ENCODE measurements at regions not wholly inside any gene's neighbourhood (a gene's known extent, or its start where the extent isn't known, plus 50 kb on each side); places are given as distances from the start of the nearest gene placed in this dataset.
"Not testable (repeated sequence)": the region's sequence is repeated elsewhere in the genome, so short reads cannot be mapped to it uniquely, and the experiment has no call there.

DNA sequence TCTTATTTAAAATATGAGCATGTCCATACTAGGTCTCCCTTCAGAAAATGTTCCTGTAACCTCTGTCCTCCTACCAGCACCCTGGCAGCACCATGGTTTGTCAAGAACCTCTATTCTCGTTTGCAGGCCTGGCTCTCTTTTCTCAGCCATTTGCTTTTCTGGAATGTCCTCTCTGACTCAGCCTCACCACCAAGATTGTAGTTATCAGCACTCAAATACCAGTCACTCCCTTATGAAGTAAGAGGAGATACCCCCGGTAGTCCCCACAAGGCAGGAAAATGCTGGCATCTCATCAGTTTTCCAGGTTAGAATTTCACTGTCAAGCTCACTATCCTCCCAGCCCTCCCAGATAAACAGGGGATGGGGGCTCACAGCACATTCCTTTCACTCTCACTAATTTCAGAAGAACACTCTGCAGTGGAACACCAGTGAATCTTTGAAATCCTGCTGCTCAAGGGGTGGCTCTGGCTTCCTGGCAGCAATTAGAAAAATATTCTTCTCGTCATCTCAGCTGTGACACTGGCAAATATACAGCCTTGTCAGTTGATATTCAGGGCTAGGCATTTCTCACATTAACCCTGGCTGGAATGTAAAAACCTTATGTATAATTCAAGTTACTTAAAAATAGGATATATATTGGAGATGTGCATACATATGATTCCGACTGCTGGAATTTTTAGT is 129.2 kb downstream of the TBX18 start:
- DNase-seq (ENCODE audit: low read depth in 1 of 2, low spot score in 2 of 2), result no peak

DNA sequence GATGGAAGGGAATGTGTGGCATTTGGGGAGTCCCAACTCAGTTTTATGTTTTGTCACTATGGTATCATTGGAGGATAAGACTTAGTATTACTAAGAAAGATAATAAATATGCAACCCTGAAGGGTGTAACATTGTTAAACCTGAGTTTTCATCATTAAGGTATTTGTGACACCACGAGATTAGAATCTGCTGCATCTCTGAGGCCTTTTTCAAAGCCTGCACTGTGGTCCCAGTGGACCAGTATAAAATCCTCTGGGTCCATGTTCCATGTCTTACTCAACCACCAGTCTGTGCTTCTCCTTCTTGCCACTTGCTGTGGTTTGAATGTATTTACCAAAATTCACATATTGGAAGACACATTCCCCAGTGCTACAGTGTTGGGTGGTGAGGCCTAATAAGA is 130.6 kb downstream of the TBX18 start:
- Histone ChIP-seq H3K36me3 (no peaks in the 10 kb centered on the region), H3K4me3 (no peak overlapping the region), H3K9me3 (replicated peaks) (no peaks in the 10 kb centered on the region), H3K4me1 (replicated peaks) (peaks cover 7% of the 10 kb centered on the region), H3K27me3 (replicated peaks) (no peaks in the 10 kb centered on the region), H3K27ac (no peak overlapping the region)
- DNase-seq (ENCODE audit: low read depth in 1 of 2, low spot score in 2 of 2), result no peak

More for the DNA sequence above, 129.2 kb downstream of the TBX18 start:
- peaks cover 14% of the 10 kb centered on the region for H3K4me1 ChIP-seq (replicated peaks)
- H3K36me3 ChIP-seq, result no peaks in the 10 kb centered on the region
- H3K4me3 ChIP-seq, result no peak overlapping the region
- no peaks in the 10 kb centered on the region for H3K27me3 ChIP-seq (replicated peaks)
- no peaks in the 10 kb centered on the region for H3K9me3 ChIP-seq (replicated peaks)
- peak overlapping the region; percentile 14; the same call in 1 of the 2 replicates for H3K27ac ChIP-seq

DNA sequence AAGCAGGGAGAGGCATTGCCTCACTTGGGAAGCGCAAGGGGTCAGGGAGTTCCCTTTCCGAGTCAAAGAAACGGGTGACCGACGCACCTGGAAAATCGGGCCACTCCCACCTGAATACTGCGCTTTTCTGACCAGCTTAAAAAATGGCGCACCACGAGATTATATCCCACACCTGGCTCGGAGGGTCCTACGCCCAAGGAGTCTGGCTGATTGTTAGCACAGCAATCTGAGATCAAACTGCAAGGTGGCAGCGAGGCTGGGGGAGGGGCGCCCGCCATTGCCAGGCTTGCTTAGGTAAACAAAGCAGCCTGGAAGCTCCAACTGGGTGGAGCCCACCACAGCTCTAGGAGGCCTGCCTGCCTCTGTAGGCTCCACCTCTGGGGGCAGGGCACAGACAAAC is 137.9 kb downstream of the TBX18 start:
- not testable (repeated sequence) for H3K4me3 ChIP-seq; H3K36me3 ChIP-seq; H3K9me3 ChIP-seq (replicated peaks); H3K27ac ChIP-seq; H3K27me3 ChIP-seq (replicated peaks); DNase-seq (ENCODE audit: low read depth in 1 of 2, low spot score in 2 of 2)
- H3K4me1 ChIP-seq (replicated peaks), result peaks cover 23% of the 10 kb centered on the region

DNA sequence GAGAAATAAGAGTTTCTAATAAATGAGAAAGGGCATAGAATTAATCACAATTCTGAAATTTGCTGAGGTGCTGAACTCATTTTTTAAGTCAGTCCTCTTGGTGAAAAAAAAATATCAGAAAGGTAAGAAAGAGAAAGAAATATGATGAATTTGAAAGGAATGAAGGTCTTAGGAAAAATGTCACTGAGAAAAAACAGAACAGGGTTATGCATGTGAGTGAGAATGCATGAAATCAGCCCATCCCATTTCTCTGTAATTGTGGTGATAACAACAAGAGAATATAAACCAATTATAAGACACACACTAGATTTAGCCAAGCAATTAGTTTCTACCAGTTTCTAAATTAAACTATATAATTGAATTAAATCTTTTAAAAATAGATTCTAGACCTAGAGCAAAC is 138.9 kb downstream of the TBX18 start:
- peak overlapping the region; percentile 7 for H3K27ac ChIP-seq
- no peaks in the 10 kb centered on the region for H3K27me3 ChIP-seq (replicated peaks)

DNA sequence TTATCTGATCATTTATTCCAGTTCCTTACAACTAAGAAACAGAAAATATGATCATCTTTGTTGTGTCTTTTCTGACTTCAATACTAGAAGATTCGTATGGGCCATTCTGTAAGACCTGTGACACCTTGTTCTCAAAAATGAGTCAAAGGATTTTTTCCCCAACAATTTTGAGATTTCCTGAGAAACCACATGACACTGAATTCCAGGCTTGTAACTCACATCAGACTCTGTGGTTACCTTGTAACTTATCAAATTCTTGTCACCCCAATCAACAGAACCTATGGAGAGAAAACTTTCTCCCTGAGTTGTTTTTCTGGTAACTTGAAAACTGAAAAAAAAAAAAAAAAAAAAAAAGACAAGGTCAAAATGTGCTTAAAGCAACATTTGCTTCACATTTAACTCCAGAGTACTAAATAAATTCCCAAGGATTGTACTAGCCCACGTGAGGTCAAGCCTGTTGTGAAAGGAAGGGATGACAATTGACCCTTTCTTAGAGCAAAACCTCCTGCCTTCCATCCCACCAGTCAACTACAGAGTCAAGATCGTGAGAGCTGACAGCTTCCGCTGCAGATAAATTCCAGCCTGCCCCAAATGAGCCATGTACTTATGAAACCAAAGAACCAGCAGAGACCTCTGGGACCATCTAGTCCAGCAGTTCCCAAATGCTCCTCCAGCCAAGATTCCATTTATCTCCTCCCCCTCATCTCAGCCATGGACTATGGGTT is 140.3 kb downstream of the TBX18 start:
- Histone ChIP-seq H3K36me3 (no peaks in the 10 kb centered on the region), H3K4me1 (replicated peaks) (peaks cover 25% of the 10 kb centered on the region), H3K4me3 (no peak overlapping the region), H3K27me3 (replicated peaks) (no peaks in the 10 kb centered on the region), H3K27ac (peak overlapping the region; percentile 37), H3K9me3 (replicated peaks) (no peaks in the 10 kb centered on the region)
- peak in 1 of 2 experiments; percentile 61 for DNase-seq (ENCODE audit: low read depth in 1 of 2, low spot score in 2 of 2)

More for the DNA sequence above, 138.9 kb downstream of the TBX18 start:
- no peak for DNase-seq (ENCODE audit: low read depth in 1 of 2, low spot score in 2 of 2)
- no peaks in the 10 kb centered on the region for H3K36me3 ChIP-seq
- no peaks in the 10 kb centered on the region for H3K9me3 ChIP-seq (replicated peaks)
- no peak overlapping the region for H3K4me3 ChIP-seq
- H3K4me1 ChIP-seq (replicated peaks), result peaks cover 23% of the 10 kb centered on the region

DNA sequence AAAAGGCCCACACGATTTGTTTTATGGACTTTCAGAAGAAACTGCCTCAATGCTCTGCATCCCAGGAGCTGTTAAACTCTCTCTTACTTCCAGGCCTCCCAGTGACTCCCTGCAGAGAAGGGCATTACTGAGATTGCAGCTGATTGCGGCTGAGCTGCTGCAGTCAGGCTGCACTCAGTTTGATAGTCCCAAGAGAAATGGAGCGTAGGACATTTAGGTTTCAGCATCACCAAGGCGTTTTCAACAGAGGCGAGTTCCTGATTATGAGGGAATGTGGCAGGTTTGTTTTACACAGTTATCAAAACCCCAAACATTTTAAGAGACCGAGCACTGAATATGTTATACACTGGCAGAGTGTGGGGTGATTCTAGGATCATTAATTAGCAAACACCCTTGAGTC is 145.6 kb downstream of the TBX18 start:
- Histone ChIP-seq H3K36me3 (no peaks in the 10 kb centered on the region), H3K4me1 (replicated peaks) (peaks cover 29% of the 10 kb centered on the region), H3K4me3 (no peak overlapping the region), H3K9me3 (replicated peaks) (no peaks in the 10 kb centered on the region), H3K27ac (peak overlapping the region; percentile 94), H3K27me3 (replicated peaks) (no peaks in the 10 kb centered on the region)
- peak in 1 of 2 experiments; percentile 55 for DNase-seq (ENCODE audit: low read depth in 1 of 2, low spot score in 2 of 2)

DNA sequence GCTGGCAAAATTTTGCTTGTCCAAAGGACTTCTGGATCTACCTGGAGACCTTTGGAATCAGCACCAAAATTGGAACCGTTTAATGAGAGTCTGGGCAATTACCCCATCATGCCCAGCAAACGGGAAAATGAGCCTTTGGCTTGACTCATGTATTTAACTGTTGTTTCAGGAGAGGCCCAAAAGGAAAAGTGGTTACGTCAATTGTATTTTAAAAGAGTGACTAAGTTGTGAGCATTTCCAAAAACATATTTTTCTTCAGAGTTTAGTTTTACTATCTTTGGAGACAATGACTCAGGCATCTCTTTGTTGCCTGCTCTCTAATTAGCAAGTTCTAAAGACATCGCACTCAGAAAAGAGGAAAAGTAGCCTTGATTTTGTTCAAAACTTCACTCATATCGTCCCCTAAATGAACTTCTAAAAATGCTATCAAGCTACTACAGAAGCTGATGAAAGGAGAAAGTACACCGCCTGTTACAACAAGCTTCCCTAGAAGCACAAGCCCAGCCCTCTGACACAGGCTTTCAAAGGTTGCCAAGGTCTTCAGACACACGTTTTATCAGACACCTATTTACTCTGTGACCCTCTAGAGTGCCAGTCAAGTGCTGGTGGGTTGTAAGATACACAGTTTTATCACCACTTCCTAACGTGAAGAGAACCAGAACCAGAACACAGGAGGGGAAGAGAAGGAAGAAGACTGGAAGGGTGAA is 146.2 kb downstream of the TBX18 start:
- H3K4me1 ChIP-seq (replicated peaks), result peaks cover 22% of the 10 kb centered on the region
- H3K36me3 ChIP-seq, result no peaks in the 10 kb centered on the region
- H3K9me3 ChIP-seq (replicated peaks), result no peaks in the 10 kb centered on the region
- DNase-seq (ENCODE audit: low read depth in 1 of 2, low spot score in 2 of 2), result peak in 1 of 2 experiments; percentile 83
- H3K4me3 ChIP-seq, result no peak overlapping the region
- H3K27ac ChIP-seq, result peak overlapping the region; percentile 94
- H3K27me3 ChIP-seq (replicated peaks), result no peaks in the 10 kb centered on the region

DNA sequence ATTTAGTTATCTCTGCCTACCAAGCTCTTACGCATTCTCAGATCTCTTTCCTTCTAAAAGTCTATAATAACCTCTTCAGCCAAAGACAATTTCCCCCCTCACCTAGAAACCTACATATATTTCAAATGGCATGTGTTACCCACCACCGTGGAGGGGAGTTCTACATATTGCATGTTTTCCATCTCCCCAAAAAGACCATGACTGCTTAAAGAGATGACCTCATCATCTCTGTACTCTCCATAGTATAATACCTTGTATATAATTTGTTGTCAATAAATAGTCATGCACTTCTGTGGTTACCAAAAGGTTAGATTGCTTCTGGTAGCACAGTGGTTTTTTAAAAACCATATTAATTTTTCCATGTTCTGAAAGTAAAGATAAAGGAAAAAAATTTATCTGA is 148.4 kb downstream of the TBX18 start:
- Histone ChIP-seq H3K27ac (no peak overlapping the region), H3K36me3 (no peaks in the 10 kb centered on the region)

DNA sequence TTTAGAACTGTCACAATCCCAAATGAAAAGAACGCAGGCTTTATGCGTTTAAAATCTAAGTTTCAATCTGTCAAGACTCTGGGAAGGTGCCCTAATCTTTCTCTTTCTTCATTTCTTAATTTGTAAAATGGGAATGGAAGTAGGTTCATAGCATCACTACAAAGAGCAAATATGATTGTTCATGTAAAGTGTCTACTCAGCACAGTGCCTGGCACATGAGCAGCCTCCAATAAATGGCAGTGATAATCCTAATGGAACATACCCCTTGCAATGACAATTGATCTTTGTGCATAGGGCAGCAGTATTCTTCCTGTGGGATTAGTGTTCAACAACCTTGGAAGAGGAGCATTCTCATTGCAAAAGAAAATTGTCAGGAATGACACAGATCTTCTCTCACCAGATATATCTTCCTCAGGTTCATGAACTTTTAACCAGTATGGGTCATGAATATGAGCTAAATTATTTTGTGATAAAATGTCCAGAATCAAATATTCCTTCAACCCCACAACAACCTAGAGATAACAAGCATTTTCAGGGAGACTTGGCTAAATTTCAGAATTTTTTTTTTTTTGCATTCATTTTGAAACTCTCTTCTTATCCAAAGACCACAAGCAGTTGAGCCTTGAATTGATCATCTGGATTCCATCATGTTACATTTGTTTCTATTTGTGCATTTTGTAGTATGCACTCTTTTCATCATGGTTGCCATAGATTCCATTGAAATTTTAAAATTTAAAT is 149.1 kb downstream of the TBX18 start:
- H3K4me1 ChIP-seq (replicated peaks), result peaks cover 22% of the 10 kb centered on the region
- H3K36me3 ChIP-seq, result no peaks in the 10 kb centered on the region
- H3K27me3 ChIP-seq (replicated peaks), result no peaks in the 10 kb centered on the region
- no peak for DNase-seq (ENCODE audit: low read depth in 1 of 2, low spot score in 2 of 2)
- H3K9me3 ChIP-seq (replicated peaks), result no peaks in the 10 kb centered on the region
- H3K4me3 ChIP-seq, result no peak overlapping the region
- H3K27ac ChIP-seq, result no peak overlapping the region

More for the DNA sequence above, 148.4 kb downstream of the TBX18 start:
- no peak for DNase-seq (ENCODE audit: low read depth in 1 of 2, low spot score in 2 of 2)
- Histone ChIP-seq H3K27me3 (replicated peaks) (no peaks in the 10 kb centered on the region), H3K4me1 (replicated peaks) (peaks cover 22% of the 10 kb centered on the region), H3K9me3 (replicated peaks) (no peaks in the 10 kb centered on the region), H3K4me3 (no peak overlapping the region)

DNA sequence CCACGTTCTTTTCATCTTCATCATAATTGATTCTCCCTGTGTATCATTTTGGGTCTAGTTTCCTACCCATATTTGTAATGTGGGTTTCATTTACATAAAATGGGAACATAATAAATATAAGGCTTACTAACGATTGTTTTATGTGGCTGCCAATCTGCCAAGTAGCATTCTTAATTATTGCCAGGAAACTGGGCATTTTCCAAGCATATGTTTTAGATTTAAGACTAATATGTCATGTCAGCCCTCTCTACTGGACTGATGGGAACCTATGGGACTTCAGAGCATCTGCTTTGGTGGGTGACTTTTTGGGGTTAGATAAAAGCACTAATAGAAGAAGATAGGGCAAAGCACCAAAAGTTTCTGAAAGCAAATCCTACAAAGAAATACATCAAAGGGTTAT is 157.5 kb downstream of the TBX18 start:
- H3K27ac ChIP-seq, result no peak overlapping the region
- no peak for DNase-seq (ENCODE audit: low read depth in 1 of 2, low spot score in 2 of 2)
- no peak overlapping the region for H3K4me3 ChIP-seq
- no peaks in the 10 kb centered on the region for H3K27me3 ChIP-seq (replicated peaks)
- no peaks in the 10 kb centered on the region for H3K36me3 ChIP-seq
- no peaks in the 10 kb centered on the region for H3K9me3 ChIP-seq (replicated peaks)
- no peaks in the 10 kb centered on the region for H3K4me1 ChIP-seq (replicated peaks)

DNA sequence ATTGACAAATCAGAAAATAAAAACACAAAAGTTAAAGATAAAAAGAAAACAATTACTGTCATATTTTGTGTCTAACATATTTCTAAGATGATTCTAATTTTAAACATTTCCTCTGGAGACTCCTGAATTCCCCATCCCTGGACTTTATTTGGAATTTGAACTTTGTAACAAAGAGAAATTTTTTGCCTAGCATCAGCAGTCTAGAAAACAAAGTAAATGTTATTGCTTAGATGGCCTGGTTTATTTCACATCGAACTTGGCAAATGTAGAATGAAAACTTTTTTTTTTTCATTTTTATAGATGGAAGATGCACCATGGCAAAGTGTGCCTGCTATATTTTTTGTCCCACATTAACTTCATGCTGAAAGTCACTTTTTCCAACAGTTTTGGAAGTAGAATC is 159.1 kb downstream of the TBX18 start:
- Histone ChIP-seq H3K4me3 (no peak overlapping the region), H3K9me3 (replicated peaks) (no peaks in the 10 kb centered on the region), H3K27ac (no peak overlapping the region), H3K27me3 (replicated peaks) (no peaks in the 10 kb centered on the region), H3K4me1 (replicated peaks) (peaks cover 4% of the 10 kb centered on the region; the same call in 1 of the 2 replicates), H3K36me3 (no peaks in the 10 kb centered on the region)
- no peak for DNase-seq (ENCODE audit: low read depth in 1 of 2, low spot score in 2 of 2)

DNA sequence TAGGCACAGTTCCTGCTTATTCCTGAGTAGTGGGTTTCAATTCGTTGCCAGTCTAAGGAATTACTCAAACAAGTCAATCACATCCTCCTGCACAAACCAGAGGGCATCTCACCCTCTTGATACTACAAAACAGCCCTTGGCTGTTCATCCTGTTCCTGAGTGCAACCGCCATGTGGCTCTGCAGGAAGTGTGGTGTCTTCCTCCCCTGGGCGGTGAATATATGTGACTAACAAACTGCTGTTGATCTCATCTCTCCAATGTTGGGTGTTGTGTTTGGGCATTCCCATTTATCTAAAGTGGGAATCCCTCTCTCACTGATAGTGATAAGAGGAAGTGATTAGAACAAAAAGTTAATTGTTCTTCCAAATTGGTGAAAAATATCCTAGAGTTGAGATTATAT is 163.0 kb downstream of the TBX18 start:
- Histone ChIP-seq H3K4me3 (no peak overlapping the region), H3K36me3 (no peaks in the 10 kb centered on the region), H3K27me3 (replicated peaks) (no peaks in the 10 kb centered on the region), H3K9me3 (replicated peaks) (no peaks in the 10 kb centered on the region), H3K4me1 (replicated peaks) (peaks cover 8% of the 10 kb centered on the region; the same call in 1 of the 2 replicates), H3K27ac (no peak overlapping the region)
- DNase-seq (ENCODE audit: low read depth in 1 of 2, low spot score in 2 of 2), result no peak

DNA sequence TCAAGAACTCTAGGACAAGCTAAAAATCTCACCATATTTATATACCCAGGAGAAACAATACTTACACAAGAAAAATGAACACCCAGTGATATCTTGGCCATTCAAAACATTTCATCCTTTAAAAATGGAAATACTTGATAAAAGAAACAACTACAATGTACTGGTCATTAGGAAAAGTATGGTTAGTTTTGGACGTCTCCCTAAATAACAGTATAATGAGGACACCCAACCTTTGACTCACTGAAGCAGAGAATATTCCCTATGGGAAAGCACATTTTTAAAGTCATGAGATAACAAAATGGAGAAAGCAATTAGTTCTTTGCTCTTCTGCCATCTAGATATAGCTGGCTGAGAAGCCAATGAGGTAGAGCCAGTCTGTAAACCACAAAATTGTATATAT is 164.4 kb downstream of the TBX18 start:
- Histone ChIP-seq H3K4me1 (replicated peaks) (peaks cover 8% of the 10 kb centered on the region; the same call in 1 of the 2 replicates), H3K27me3 (replicated peaks) (no peaks in the 10 kb centered on the region), H3K9me3 (replicated peaks) (no peaks in the 10 kb centered on the region), H3K27ac (no peak overlapping the region), H3K36me3 (no peaks in the 10 kb centered on the region), H3K4me3 (no peak overlapping the region)
- no peak for DNase-seq (ENCODE audit: low read depth in 1 of 2, low spot score in 2 of 2)
